ENCODE measurements at regions not wholly inside any gene's neighbourhood (a gene's known extent, or its start where the extent isn't known, plus 50 kb on each side); places are given as distances from the start of the nearest gene placed in this dataset.

- H3K27ac ChIP-seq = no peak overlapping the region
- no peak for TF ChIP-seq CTCF (conservative IDR thresholded peaks at IDR 0.05; ENCODE audit: low read depth, low read length)
Observed at GRCh38 chr20:11156922-11157321, 483.1 kb upstream of the JAG1 start.

GRCh38 chr20:11158146-11158545 is 484.3 kb upstream of the JAG1 start:
- no peaks in the 10 kb centered on the region for H3K4me1 ChIP-seq (ENCODE audit: low read depth, poor library complexity, severe bottlenecking)
- H3K4me2 ChIP-seq = no peak overlapping the region
- no peak overlapping the region for H2AFZ ChIP-seq (ENCODE audit: low read depth)
- no peak overlapping the region for H3K4me3 ChIP-seq (IDR thresholded peaks at IDR 0.05; ENCODE audit: insufficient read depth, low read depth, low read length)
- H3K36me3 ChIP-seq (ENCODE audit: insufficient read depth) = no peaks in the 10 kb centered on the region
- no peak overlapping the region for H3K27ac ChIP-seq
- no peak overlapping the region for H3K9ac ChIP-seq
- H4K20me1 ChIP-seq (ENCODE audit: insufficient read depth) = no peaks in the 10 kb centered on the region
- no peak for TF ChIP-seq CTCF (conservative IDR thresholded peaks at IDR 0.05; ENCODE audit: low read depth, low read length)
- H3K79me2 ChIP-seq (ENCODE audit: insufficient read depth, low read depth) = no peaks in the 10 kb centered on the region
- H3K27me3 ChIP-seq (ENCODE audit: insufficient read depth, low read depth) = no peaks in the 10 kb centered on the region

More at GRCh38 chr20:11156922-11157321, 483.1 kb upstream of the JAG1 start:
- no peak overlapping the region for H3K9ac ChIP-seq
- no peaks in the 10 kb centered on the region for H3K36me3 ChIP-seq (ENCODE audit: insufficient read depth)
- no peak overlapping the region for H3K4me3 ChIP-seq (IDR thresholded peaks at IDR 0.05; ENCODE audit: insufficient read depth, low read depth, low read length)
- no peak overlapping the region for H3K4me2 ChIP-seq
- H3K79me2 ChIP-seq (ENCODE audit: insufficient read depth, low read depth) = no peaks in the 10 kb centered on the region
- H3K27me3 ChIP-seq (ENCODE audit: insufficient read depth, low read depth) = no peaks in the 10 kb centered on the region
- no peaks in the 10 kb centered on the region for H4K20me1 ChIP-seq (ENCODE audit: insufficient read depth)
- no peaks in the 10 kb centered on the region for H3K4me1 ChIP-seq (ENCODE audit: low read depth, poor library complexity, severe bottlenecking)
- H2AFZ ChIP-seq (ENCODE audit: low read depth) = no peak overlapping the region

GRCh38 chr20:11158589-11158988 is 484.8 kb upstream of the JAG1 start:
- no peaks in the 10 kb centered on the region for H4K20me1 ChIP-seq (ENCODE audit: insufficient read depth)
- H3K9ac ChIP-seq = no peak overlapping the region
- H3K4me2 ChIP-seq = no peak overlapping the region
- no peak overlapping the region for H2AFZ ChIP-seq (ENCODE audit: low read depth)
- no peaks in the 10 kb centered on the region for H3K79me2 ChIP-seq (ENCODE audit: insufficient read depth, low read depth)
- TF ChIP-seq CTCF (conservative IDR thresholded peaks at IDR 0.05; ENCODE audit: low read depth, low read length) = no peak
- no peaks in the 10 kb centered on the region for H3K4me1 ChIP-seq (ENCODE audit: low read depth, poor library complexity, severe bottlenecking)
- no peak overlapping the region for H3K27ac ChIP-seq
- no peaks in the 10 kb centered on the region for H3K36me3 ChIP-seq (ENCODE audit: insufficient read depth)
- no peaks in the 10 kb centered on the region for H3K27me3 ChIP-seq (ENCODE audit: insufficient read depth, low read depth)
- H3K4me3 ChIP-seq (IDR thresholded peaks at IDR 0.05; ENCODE audit: insufficient read depth, low read depth, low read length) = no peak overlapping the region

- no peak overlapping the region for H3K4me2 ChIP-seq
- H3K27ac ChIP-seq = no peak overlapping the region
- H3K4me1 ChIP-seq (ENCODE audit: low read depth, poor library complexity, severe bottlenecking) = no peaks in the 10 kb centered on the region
- no peaks in the 10 kb centered on the region for H3K27me3 ChIP-seq (ENCODE audit: insufficient read depth, low read depth)
- H3K9ac ChIP-seq = no peak overlapping the region
- no peaks in the 10 kb centered on the region for H3K36me3 ChIP-seq (ENCODE audit: insufficient read depth)
- H2AFZ ChIP-seq (ENCODE audit: low read depth) = no peak overlapping the region
- H3K79me2 ChIP-seq (ENCODE audit: insufficient read depth, low read depth) = no peaks in the 10 kb centered on the region
- H4K20me1 ChIP-seq (ENCODE audit: insufficient read depth) = no peaks in the 10 kb centered on the region
- TF ChIP-seq CTCF (conservative IDR thresholded peaks at IDR 0.05; ENCODE audit: low read depth, low read length) = no peak
- H3K4me3 ChIP-seq (IDR thresholded peaks at IDR 0.05; ENCODE audit: insufficient read depth, low read depth, low read length) = no peak overlapping the region
Observed at GRCh38 chr20:11159728-11160127, 485.9 kb upstream of the JAG1 start.

Measured in KMS-11 (cell line).